Natural killer cell (primary cell): ENCODE measurements at regions not wholly inside any gene's neighbourhood (a gene's known extent, or its start where the extent isn't known, plus 50 kb on each side); places are given as distances from the start of the nearest gene placed in this dataset.

Experiments
- ATAC-seq, 3 donors: fragments of 150-1000 bp in 2 of 3; fragments of 200-7000 bp in 1 of 3; cut with Tn5 transposase; 1 replicate in 1 of 3; 2 replicates in 2 of 3; pipeline ENCODE4 v1.10.0; 2021; ENCODE audit warnings: mild to moderate bottlenecking in 2 of 3, moderate library complexity in 2 of 3
- DNase-seq, 2 donors: peaks; one replicate each; pipeline versions ENCODE4 v3.0.0 to v3.0.0-alpha.2; 2013 to 2021; ENCODE audit warnings: mixed read lengths in 1 of 2
- H3K27ac ChIP-seq: one replicate; pipeline ENCODE4 v1.5.1; 2013; ENCODE audit warnings: mild to moderate bottlenecking, low read length
- H3K27me3 ChIP-seq: one replicate; pipeline ENCODE4 v1.6.1; 2013; ENCODE audit warnings: low read length; ENCODE audit not compliant: control insufficient read depth, insufficient read depth
- H3K36me3 ChIP-seq: one replicate; pipeline ENCODE4 v1.6.1; 2013; ENCODE audit warnings: low read length; ENCODE audit not compliant: control insufficient read depth, insufficient read depth
- H3K4me1 ChIP-seq: one replicate; pipeline ENCODE4 v1.6.1; 2013; ENCODE audit warnings: low read length; ENCODE audit not compliant: control insufficient read depth, insufficient read depth
- H3K4me3 ChIP-seq: one replicate; pipeline ENCODE4 v1.5.1; 2013; ENCODE audit warnings: low read length
- H3K9me3 ChIP-seq: one replicate; pipeline ENCODE4 v1.6.1; 2013; ENCODE audit warnings: low read length; ENCODE audit not compliant: control insufficient read depth, insufficient read depth
- H3K27ac Mint-ChIP-seq, 2 donors: one replicate each; pipeline ENCODE4 v1.8.0; 2022; ENCODE audit warnings: mild to moderate bottlenecking in 2 of 2, mixed read lengths in 2 of 2, moderate library complexity in 1 of 2
- H3K27me3 Mint-ChIP-seq, 2 donors: one replicate each; pipeline ENCODE4 v1.8.0; 2022; ENCODE audit warnings: low read depth in 2 of 2, mixed read lengths in 2 of 2
- H3K36me3 Mint-ChIP-seq: one replicate; pipeline ENCODE4 v1.8.0; 2022; ENCODE audit warnings: mixed read lengths
- H3K4me1 Mint-ChIP-seq, 2 donors: one replicate each; pipeline ENCODE4 v1.8.0; 2022; ENCODE audit warnings: mixed read lengths in 2 of 2
- H3K4me3 Mint-ChIP-seq: one replicate; pipeline ENCODE4 v1.8.0; 2022; ENCODE audit warnings: mild to moderate bottlenecking, moderate library complexity, mixed read lengths
- H3K9me3 Mint-ChIP-seq, 2 donors: one replicate each; pipeline ENCODE4 v1.8.0; 2022; ENCODE audit warnings: mixed read lengths in 2 of 2
- WGBS: methylation state at CpG from one replicate; pipeline ENCODE4 v1.1.7; 2013; ENCODE audit warnings: missing lambda C conversion rate; ENCODE audit not compliant: insufficient coverage; 5-methylcytosine and 5-hydroxymethylcytosine counted together
- intact Hi-C: fragments of 100-400 bp; cut with micrococcal nuclease; formaldehyde crosslinking; loops from one replicate; pipeline ENCODE4 v1.14.2; 2022
- TF ChIP-seq, protein P1 (sequence below): fragments of 200-600 bp; IDR thresholded peaks from one replicate; pipeline ENCODE4 v1.8.0; 2022; ENCODE audit warnings: antibody characterized with exemption

DNA sequence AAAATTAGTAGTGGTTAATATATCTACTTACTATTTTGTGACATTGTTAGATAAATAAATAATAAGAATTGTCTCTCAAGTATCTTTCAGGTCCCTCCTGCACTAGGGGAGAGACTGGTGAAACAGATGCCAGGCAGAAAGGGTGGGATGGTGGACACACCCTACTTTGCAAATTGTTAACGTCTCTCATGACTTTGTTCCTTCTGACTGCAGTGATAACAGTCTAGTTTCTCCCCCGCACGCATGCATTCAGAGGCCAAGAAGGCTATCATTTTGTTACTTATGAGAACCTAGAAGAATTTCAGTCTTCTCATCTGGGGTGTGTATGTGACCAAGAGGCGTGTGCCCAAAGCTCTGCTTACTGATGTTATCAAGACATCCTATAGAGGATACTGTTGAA is 152.3 kb downstream of the EDN1 start:
- TF ChIP-seq, protein P1, sequence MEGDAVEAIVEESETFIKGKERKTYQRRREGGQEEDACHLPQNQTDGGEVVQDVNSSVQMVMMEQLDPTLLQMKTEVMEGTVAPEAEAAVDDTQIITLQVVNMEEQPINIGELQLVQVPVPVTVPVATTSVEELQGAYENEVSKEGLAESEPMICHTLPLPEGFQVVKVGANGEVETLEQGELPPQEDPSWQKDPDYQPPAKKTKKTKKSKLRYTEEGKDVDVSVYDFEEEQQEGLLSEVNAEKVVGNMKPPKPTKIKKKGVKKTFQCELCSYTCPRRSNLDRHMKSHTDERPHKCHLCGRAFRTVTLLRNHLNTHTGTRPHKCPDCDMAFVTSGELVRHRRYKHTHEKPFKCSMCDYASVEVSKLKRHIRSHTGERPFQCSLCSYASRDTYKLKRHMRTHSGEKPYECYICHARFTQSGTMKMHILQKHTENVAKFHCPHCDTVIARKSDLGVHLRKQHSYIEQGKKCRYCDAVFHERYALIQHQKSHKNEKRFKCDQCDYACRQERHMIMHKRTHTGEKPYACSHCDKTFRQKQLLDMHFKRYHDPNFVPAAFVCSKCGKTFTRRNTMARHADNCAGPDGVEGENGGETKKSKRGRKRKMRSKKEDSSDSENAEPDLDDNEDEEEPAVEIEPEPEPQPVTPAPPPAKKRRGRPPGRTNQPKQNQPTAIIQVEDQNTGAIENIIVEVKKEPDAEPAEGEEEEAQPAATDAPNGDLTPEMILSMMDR, result no peak
- WGBS, result 73% methylated on average over 4 of the region's 4 CpGs
- no peak for ATAC-seq

DNA sequence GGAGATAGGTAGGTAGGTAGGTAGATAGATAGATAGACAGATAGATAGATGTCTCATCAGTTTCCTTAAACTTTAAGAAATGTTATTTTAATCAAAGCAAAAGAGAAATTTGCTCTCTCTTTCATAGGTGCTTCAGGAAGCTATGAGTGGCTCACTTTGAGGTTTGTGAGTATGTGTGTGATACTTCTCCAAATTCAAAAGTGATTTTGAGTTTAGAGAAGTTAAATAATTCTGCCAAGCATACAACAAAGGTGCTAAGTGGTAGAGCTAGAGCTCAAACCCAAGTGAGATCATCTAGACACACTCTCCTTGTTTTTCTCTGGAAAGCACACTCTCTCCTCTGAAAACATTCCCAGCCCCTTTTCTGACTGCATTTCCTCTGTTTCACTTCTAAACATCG is 156.2 kb downstream of the EDN1 start:
- Histone ChIP-seq H3K36me3 (no peaks in the 10 kb centered on the region), H3K4me3 (no peak overlapping the region), H3K27me3 (no peaks in the 10 kb centered on the region), H3K9me3 (no peaks in the 10 kb centered on the region), H3K27ac (no peak overlapping the region), H3K4me1 (no peaks in the 10 kb centered on the region)
- DNase-seq, result no peak
- H3K4me1 Mint-ChIP-seq, result no peaks in the 10 kb centered on the region
- no peak overlapping the region for H3K27ac Mint-ChIP-seq
- peaks cover 0 to 6% of the 10 kb centered on the region in 2 donors for H3K27me3 Mint-ChIP-seq
- H3K36me3 Mint-ChIP-seq, result no peaks in the 10 kb centered on the region
- intact Hi-C loops, result no loop called here
- WGBS, result 78% methylated on average over 1 of the region's 1 CpG
- ATAC-seq, result no peak
- no peak overlapping the region for H3K4me3 Mint-ChIP-seq
- peaks cover 4 to 5% of the 10 kb centered on the region in 2 donors for H3K9me3 Mint-ChIP-seq
- TF ChIP-seq, protein P1, result no peak

More for the DNA sequence above, 152.3 kb downstream of the EDN1 start:
- H3K4me3 Mint-ChIP-seq, result no peak overlapping the region
- DNase-seq, result no peak
- H3K9me3 Mint-ChIP-seq, result peaks cover 0 to 3% of the 10 kb centered on the region in 2 donors
- peaks cover 0 to 2% of the 10 kb centered on the region in 2 donors for H3K27me3 Mint-ChIP-seq
- no peak overlapping the region for H3K27ac ChIP-seq
- H3K36me3 Mint-ChIP-seq, result no peaks in the 10 kb centered on the region
- H3K9me3 ChIP-seq, result no peaks in the 10 kb centered on the region
- H3K4me3 ChIP-seq, result no peak overlapping the region
- intact Hi-C loops, result no loop called here
- H3K4me1 Mint-ChIP-seq, result no peaks in the 10 kb centered on the region
- no peaks in the 10 kb centered on the region for H3K36me3 ChIP-seq
- no peak overlapping the region for H3K27ac Mint-ChIP-seq
- H3K4me1 ChIP-seq, result no peaks in the 10 kb centered on the region
- no peaks in the 10 kb centered on the region for H3K27me3 ChIP-seq

DNA sequence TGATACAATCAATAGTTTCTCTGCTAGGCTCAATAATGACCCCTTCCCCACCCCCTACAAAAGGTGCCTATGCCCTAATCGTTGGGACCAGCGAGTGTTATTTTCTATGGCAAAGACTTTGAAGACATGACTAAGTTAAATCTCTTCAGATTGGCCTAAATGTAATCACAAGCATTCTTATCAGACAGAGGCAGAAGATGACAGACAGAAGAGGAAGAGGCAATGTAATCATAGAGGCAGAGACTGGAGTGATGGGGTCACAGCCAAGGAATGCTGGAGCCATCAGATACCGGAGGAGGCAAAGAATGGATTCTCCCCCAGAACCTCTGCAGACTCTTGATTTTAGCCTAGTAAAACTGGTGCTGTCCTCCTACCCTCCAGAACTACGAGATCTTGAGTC is 159.3 kb downstream of the EDN1 start:
- Histone ChIP-seq H3K4me3 (no peak overlapping the region), H3K27ac (no peak overlapping the region), H3K36me3 (no peaks in the 10 kb centered on the region), H3K4me1 (no peaks in the 10 kb centered on the region), H3K9me3 (peaks cover 11% of the 10 kb centered on the region), H3K27me3 (no peaks in the 10 kb centered on the region)
- Mint-ChIP-seq H3K4me1 (no peaks in the 10 kb centered on the region), H3K27me3 (peaks cover 0 to 6% of the 10 kb centered on the region in 2 donors), H3K4me3 (no peak overlapping the region), H3K9me3 (peaks cover 11% of the 10 kb centered on the region in 2 donors), H3K27ac (no peak overlapping the region), H3K36me3 (no peaks in the 10 kb centered on the region)
- DNase-seq (no peak), ATAC-seq (no peak)
- intact Hi-C loops, result no loop called here
- 95% methylated on average over 4 of the region's 4 CpGs for WGBS
- TF ChIP-seq, protein P1, result no peak

DNA sequence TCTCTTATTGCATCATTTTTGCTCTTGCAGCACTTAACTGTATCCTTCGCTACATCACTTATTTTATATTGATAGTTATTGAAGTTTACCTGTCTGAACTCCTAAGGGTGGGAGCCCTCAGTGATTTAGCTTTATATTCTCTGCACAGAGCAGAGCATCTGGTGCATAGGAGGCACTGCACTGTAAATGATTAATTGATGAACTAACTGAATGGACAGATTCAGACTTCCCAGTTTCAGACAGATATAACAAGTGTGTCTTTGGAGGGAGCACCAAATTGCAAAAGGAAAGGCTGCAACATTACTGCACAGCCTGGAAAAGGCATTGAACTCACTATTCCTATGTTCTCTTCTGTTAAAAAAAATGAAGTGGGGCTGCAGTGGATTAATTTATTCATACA is 160.3 kb downstream of the EDN1 start:
- H3K27ac Mint-ChIP-seq, result no peak overlapping the region
- no CpG with 5 or more reads among the region's 1 CpG for WGBS
- peaks cover 11% of the 10 kb centered on the region in 2 donors for H3K9me3 Mint-ChIP-seq
- Histone ChIP-seq H3K4me3 (no peak overlapping the region), H3K27me3 (no peaks in the 10 kb centered on the region), H3K4me1 (no peaks in the 10 kb centered on the region), H3K36me3 (no peaks in the 10 kb centered on the region), H3K27ac (no peak overlapping the region), H3K9me3 (peaks cover 11% of the 10 kb centered on the region)
- H3K27me3 Mint-ChIP-seq, result peaks cover 0 to 6% of the 10 kb centered on the region in 2 donors
- intact Hi-C loops, result no loop called here
- TF ChIP-seq, protein P1, result no peak
- no peaks in the 10 kb centered on the region for H3K36me3 Mint-ChIP-seq
- no peaks in the 10 kb centered on the region for H3K4me1 Mint-ChIP-seq
- ATAC-seq (no peak), DNase-seq (no peak)
- H3K4me3 Mint-ChIP-seq, result no peak overlapping the region
